HepG2 (cell line): ENCODE measurements at regions not wholly inside any gene's neighbourhood (a gene's known extent, or its start where the extent isn't known, plus 50 kb on each side); places are given as distances from the start of the nearest gene placed in this dataset.

Experiments used
- ATAC-seq: fragments of 200-7000 bp; cut with Tn5 transposase; 3 replicates; pipeline ENCODE4 v1.9.1; 2020; ENCODE audit warnings: mild to moderate bottlenecking, moderate library complexity
- BruUV-seq: library from RNA; stranded (reverse); fragments of 400-500 nt; replicated peaks from 2 replicates; lab custom pipeline; 2021; lab: Mats Ljungman, UMichigan
- CTCF ChIA-PET: fragments of 300-600 bp; formaldehyde crosslinking; extraction: SDS; loops from one replicate; lab custom pipeline; 2021; ENCODE audit warnings: low total read pairs, inconsistent platforms, low intra/inter-chr PET ratio; lab: Yijun Ruan, JAX
- POLR2A ChIA-PET: fragments of 350-600 bp; sonication (Branson Sonifier 250); formaldehyde crosslinking; loops from one replicate; lab custom pipeline; 2020; ENCODE audit warnings: antibody characterized with exemption, inconsistent platforms; lab: Yijun Ruan, JAX
- DNase-seq: peaks from one replicate; pipeline ENCODE4 v3.0.0-alpha.2; 2015; ENCODE audit warnings: low spot score
- FAIRE-seq: peaks from 3 replicates; lab custom pipeline; 2011; peaks lifted over from hg19 to GRCh38; lab: Jason Lieb, UNC
- H2AFZ ChIP-seq: one replicate; pipeline ENCODE4 v1.6.1; 2011; ENCODE audit warnings: low read length, inconsistent platforms
- H3K27ac ChIP-seq: fragments of 300-600 bp; 3 replicates; pipeline ENCODE4 v1.8.0; 2011; ENCODE audit warnings: mixed run types, mild to moderate bottlenecking, mixed read lengths, low read length, inconsistent platforms; ENCODE audit not compliant: insufficient read depth; ENCODE audit errors: extremely low read length
- H3K27me3 ChIP-seq, 2 experiments: fragments of 200-600 bp in 1 of 2; 2 replicates in 1 of 2; 3 replicates in 1 of 2; pipeline versions ENCODE4 v1.6.0 to v1.8.0; 2011; ENCODE audit warnings: low read length in 2 of 2, mild to moderate bottlenecking in 2 of 2, moderate library complexity in 2 of 2, inconsistent platforms in 1 of 2; ENCODE audit not compliant: insufficient read depth in 2 of 2, control insufficient read depth in 1 of 2
- H3K36me3 ChIP-seq, 2 experiments: fragments of 200-600 bp in 1 of 2; replicated peaks in 1 of 2; 2 replicates in 1 of 2; 3 replicates in 1 of 2; pipeline versions ENCODE4 v1.5.1 to v1.8.0; 2011; ENCODE audit warnings: low read length in 2 of 2, inconsistent platforms in 1 of 2; ENCODE audit not compliant: insufficient read depth in 2 of 2, control insufficient read depth in 1 of 2
- H3K4me1 ChIP-seq: 2 replicates; pipeline ENCODE4 v1.5.1; 2012; ENCODE audit warnings: low read length, inconsistent platforms; ENCODE audit not compliant: insufficient read depth
- H3K4me2 ChIP-seq: 2 replicates; pipeline ENCODE4 v1.6.0; 2011; ENCODE audit warnings: low read depth, low read length, inconsistent platforms
- H3K4me3 ChIP-seq, 3 experiments: fragments of 200-600 bp in 1 of 3; sonication (generic), shearing (Covaris generic) in 1 of 3; replicated peaks in 1 of 3; 2 replicates each; pipeline ENCODE4 v1.5.1; 2011 to 2016; ENCODE audit warnings: low read length in 3 of 3, inconsistent platforms in 2 of 3, low read depth in 2 of 3, mild to moderate bottlenecking in 2 of 3, control low read depth in 1 of 3, mixed read lengths in 1 of 3; ENCODE audit not compliant: insufficient read depth in 1 of 3
- H3K79me2 ChIP-seq: one replicate; pipeline ENCODE4 v1.6.1; 2011; ENCODE audit warnings: low read length, inconsistent platforms; ENCODE audit not compliant: insufficient read depth
- H3K9ac ChIP-seq: 2 replicates; pipeline ENCODE4 v1.6.0; 2011; ENCODE audit warnings: mild to moderate bottlenecking, low read depth, low read length, inconsistent platforms; ENCODE audit not compliant: insufficient read depth
- H3K9me3 ChIP-seq: 2 replicates; pipeline ENCODE4 v1.5.1; 2012; ENCODE audit warnings: mild to moderate bottlenecking, low read length
- H4K20me1 ChIP-seq: 2 replicates; pipeline ENCODE4 v1.6.0; 2011; ENCODE audit warnings: inconsistent platforms, mild to moderate bottlenecking, low read length, moderate library complexity; ENCODE audit not compliant: insufficient read depth
- FOXP1 ChIP-seq, 2 experiments: fragments of 450-650 bp in 1 of 2; IDR thresholded peaks; 2 replicates each; pipeline ENCODE4 v1.6.1; 2017 to 2018; ENCODE audit warnings: antibody characterized with exemption in 1 of 2
- GPN1 ChIP-seq: sonication (generic); formaldehyde crosslinking; IDR thresholded peaks from 2 replicates; pipeline ENCODE4 v1.5.1; 2020; ENCODE audit warnings: missing genetic modification reagents, borderline replicate concordance
- SAP130 ChIP-seq: IDR thresholded peaks from 2 replicates; pipeline ENCODE4 v1.6.1; 2016; ENCODE audit warnings: low read depth
- SMYD3 ChIP-seq: sonication (generic); formaldehyde crosslinking; IDR thresholded peaks from 2 replicates; pipeline ENCODE4 v1.8.1; 2023; ENCODE audit warnings: mild to moderate bottlenecking, missing genetic modification reagents
- SNAI1 ChIP-seq: sonication (generic); formaldehyde crosslinking; IDR thresholded peaks from 2 replicates; pipeline ENCODE4 v1.5.0; 2020; ENCODE audit warnings: mild to moderate bottlenecking, missing genetic modification reagents, borderline replicate concordance
- STAG1 ChIP-seq: sonication (generic); formaldehyde crosslinking; IDR thresholded peaks from 2 replicates; pipeline ENCODE4 v1.4.0; 2020; ENCODE audit warnings: missing genetic modification reagents
- ZNF577 ChIP-seq: sonication (generic); formaldehyde crosslinking; IDR thresholded peaks from 2 replicates; pipeline ENCODE4 v1.4.0; 2020; ENCODE audit warnings: mild to moderate bottlenecking, low read depth, missing genetic modification reagents, borderline replicate concordance
- ZNF761 ChIP-seq: sonication (generic); formaldehyde crosslinking; conservative IDR thresholded peaks from 2 replicates; pipeline ENCODE4 v1.4.0; 2020; ENCODE audit warnings: mild to moderate bottlenecking, missing genetic modification reagents
- WGBS: methylation state at CpG from one replicate; pipeline ENCODE4 v1.1.6; 2017; ENCODE audit warnings: low lambda C conversion rate; 5-methylcytosine and 5-hydroxymethylcytosine counted together
- in situ Hi-C: cut with HindIII; loops from 2 replicates; pipeline ENCODE4 v1.10.0; 2017; ENCODE audit warnings: low pct_unique_long_range_greater_than_20kb; ENCODE audit not compliant: extremely low pct_ligation_motif_present
- intact Hi-C: fragments of 100-400 bp; cut with micrococcal nuclease; formaldehyde crosslinking; loops from one replicate; pipeline ENCODE4 v1.10.0; 2022; ENCODE audit not compliant: unreplicated experiment
- TF ChIP-seq, protein P1 (sequence below): sonication (generic); formaldehyde crosslinking; IDR thresholded peaks from 2 replicates; pipeline ENCODE4 v1.4.0; 2020; ENCODE audit warnings: missing genetic modification reagents, borderline replicate concordance
- TF ChIP-seq, protein P2 (sequence below): sonication (generic); formaldehyde crosslinking; IDR thresholded peaks from 2 replicates; pipeline ENCODE4 v1.4.0; 2020; ENCODE audit warnings: mild to moderate bottlenecking, missing genetic modification reagents
- TF ChIP-seq, protein P3 (sequence below): sonication (generic); formaldehyde crosslinking; IDR thresholded peaks from 2 replicates; pipeline ENCODE4 v1.5.0; 2020; ENCODE audit warnings: mild to moderate bottlenecking, missing genetic modification reagents
- TF ChIP-seq, protein P4 (sequence below): sonication (generic); formaldehyde crosslinking; IDR thresholded peaks from 2 replicates; pipeline ENCODE4 v1.5.0; 2020; ENCODE audit warnings: mild to moderate bottlenecking, missing genetic modification reagents, moderate library complexity

DNA sequence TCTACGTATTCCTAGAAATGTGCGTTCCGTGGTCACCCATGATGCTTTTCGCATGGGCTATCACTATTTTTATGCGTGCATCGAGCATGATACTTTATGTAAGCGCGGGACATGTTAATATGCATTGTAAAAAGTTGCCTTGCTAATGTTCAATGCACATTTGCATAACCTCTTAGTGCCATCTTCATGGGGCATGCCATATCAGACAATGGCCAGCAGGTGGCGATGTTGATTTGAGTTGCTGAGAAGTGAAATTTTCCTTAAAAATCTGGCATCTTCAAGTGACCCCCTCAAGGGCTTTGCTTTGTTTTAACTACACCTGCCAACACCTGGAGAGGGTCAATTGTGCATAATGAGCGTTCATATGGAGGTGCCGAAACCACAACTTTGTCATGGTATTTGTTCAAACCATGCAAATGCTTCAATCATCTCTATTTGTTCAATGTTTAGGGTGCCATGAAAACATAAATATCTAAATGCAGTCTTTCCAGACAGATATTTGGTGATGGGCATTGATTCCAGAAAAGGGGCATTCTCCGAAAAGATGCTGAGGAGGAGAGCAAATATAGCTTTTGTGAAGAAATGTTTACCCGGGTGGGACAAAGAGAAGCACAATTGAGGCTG, 833.9 kb upstream of the PRKX start:
- Histone ChIP-seq H4K20me1 (no peaks in the 10 kb centered on the region), H3K4me3 (no peak overlapping the region), H3K27ac (no peak overlapping the region), H3K9me3 (no peaks in the 10 kb centered on the region), H3K79me2 (no peaks in the 10 kb centered on the region), H3K4me2 (no peak overlapping the region), H3K4me1 (no peaks in the 10 kb centered on the region), H3K9ac (no peak overlapping the region), H3K36me3 (no peaks in the 10 kb centered on the region), H3K27me3 (no peaks in the 10 kb centered on the region), H2AFZ (no peak overlapping the region)
- FAIRE-seq = peak; percentile 73
- POLR2A ChIA-PET = no interaction called here
- DNase-seq = peak; percentile 8
- CTCF ChIA-PET = interaction anchor here (1.4 kb wide), 1 partner anchor 566 kb away, joined by 4 read pairs; no protein-coding TSS in a partner anchor
- WGBS = 13% methylated on average over 12 of the region's 13 CpGs
- BruUV-seq = no TSS peak
- no peak for ATAC-seq
- in situ Hi-C loops (loop anchor here (25.0 kb wide), 2 partner anchors 585 to 1340 kb away; no protein-coding TSS in a partner anchor), intact Hi-C loops (no loop called here)
- TF ChIP-seq GPN1 (CRISPR knock-in tag) = no peak
- TF ChIP-seq FOXP1 (IDR thresholded peaks at IDR 0.05) = no peak
- TF ChIP-seq FOXP1 (CRISPR knock-in tag; IDR thresholded peaks at IDR 0.05) = no peak
- no peak for TF ChIP-seq ZNF761 (CRISPR knock-in tag)
- TF ChIP-seq SMYD3 (CRISPR knock-in tag) = no peak
- no peak for TF ChIP-seq ZNF577 (CRISPR knock-in tag)
- TF ChIP-seq SNAI1 (CRISPR knock-in tag) = no peak
- TF ChIP-seq, protein P1, sequence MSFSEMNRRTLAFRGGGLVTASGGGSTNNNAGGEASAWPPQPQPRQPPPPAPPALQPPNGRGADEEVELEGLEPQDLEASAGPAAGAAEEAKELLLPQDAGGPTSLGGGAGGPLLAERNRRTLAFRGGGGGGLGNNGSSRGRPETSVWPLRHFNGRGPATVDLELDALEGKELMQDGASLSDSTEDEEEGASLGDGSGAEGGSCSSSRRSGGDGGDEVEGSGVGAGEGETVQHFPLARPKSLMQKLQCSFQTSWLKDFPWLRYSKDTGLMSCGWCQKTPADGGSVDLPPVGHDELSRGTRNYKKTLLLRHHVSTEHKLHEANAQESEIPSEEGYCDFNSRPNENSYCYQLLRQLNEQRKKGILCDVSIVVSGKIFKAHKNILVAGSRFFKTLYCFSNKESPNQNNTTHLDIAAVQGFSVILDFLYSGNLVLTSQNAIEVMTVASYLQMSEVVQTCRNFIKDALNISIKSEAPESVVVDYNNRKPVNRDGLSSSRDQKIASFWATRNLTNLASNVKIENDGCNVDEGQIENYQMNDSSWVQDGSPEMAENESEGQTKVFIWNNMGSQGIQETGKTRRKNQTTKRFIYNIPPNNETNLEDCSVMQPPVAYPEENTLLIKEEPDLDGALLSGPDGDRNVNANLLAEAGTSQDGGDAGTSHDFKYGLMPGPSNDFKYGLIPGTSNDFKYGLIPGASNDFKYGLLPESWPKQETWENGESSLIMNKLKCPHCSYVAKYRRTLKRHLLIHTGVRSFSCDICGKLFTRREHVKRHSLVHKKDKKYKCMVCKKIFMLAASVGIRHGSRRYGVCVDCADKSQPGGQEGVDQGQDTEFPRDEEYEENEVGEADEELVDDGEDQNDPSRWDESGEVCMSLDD (CRISPR knock-in tag) = no peak
- TF ChIP-seq, protein P2, sequence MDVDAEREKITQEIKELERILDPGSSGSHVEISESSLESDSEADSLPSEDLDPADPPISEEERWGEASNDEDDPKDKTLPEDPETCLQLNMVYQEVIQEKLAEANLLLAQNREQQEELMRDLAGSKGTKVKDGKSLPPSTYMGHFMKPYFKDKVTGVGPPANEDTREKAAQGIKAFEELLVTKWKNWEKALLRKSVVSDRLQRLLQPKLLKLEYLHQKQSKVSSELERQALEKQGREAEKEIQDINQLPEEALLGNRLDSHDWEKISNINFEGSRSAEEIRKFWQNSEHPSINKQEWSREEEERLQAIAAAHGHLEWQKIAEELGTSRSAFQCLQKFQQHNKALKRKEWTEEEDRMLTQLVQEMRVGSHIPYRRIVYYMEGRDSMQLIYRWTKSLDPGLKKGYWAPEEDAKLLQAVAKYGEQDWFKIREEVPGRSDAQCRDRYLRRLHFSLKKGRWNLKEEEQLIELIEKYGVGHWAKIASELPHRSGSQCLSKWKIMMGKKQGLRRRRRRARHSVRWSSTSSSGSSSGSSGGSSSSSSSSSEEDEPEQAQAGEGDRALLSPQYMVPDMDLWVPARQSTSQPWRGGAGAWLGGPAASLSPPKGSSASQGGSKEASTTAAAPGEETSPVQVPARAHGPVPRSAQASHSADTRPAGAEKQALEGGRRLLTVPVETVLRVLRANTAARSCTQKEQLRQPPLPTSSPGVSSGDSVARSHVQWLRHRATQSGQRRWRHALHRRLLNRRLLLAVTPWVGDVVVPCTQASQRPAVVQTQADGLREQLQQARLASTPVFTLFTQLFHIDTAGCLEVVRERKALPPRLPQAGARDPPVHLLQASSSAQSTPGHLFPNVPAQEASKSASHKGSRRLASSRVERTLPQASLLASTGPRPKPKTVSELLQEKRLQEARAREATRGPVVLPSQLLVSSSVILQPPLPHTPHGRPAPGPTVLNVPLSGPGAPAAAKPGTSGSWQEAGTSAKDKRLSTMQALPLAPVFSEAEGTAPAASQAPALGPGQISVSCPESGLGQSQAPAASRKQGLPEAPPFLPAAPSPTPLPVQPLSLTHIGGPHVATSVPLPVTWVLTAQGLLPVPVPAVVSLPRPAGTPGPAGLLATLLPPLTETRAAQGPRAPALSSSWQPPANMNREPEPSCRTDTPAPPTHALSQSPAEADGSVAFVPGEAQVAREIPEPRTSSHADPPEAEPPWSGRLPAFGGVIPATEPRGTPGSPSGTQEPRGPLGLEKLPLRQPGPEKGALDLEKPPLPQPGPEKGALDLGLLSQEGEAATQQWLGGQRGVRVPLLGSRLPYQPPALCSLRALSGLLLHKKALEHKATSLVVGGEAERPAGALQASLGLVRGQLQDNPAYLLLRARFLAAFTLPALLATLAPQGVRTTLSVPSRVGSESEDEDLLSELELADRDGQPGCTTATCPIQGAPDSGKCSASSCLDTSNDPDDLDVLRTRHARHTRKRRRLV (CRISPR knock-in tag) = no peak
- TF ChIP-seq SAP130 (CRISPR knock-in tag) = no peak
- peak; percentile 78 for TF ChIP-seq STAG1
- TF ChIP-seq, protein P3, sequence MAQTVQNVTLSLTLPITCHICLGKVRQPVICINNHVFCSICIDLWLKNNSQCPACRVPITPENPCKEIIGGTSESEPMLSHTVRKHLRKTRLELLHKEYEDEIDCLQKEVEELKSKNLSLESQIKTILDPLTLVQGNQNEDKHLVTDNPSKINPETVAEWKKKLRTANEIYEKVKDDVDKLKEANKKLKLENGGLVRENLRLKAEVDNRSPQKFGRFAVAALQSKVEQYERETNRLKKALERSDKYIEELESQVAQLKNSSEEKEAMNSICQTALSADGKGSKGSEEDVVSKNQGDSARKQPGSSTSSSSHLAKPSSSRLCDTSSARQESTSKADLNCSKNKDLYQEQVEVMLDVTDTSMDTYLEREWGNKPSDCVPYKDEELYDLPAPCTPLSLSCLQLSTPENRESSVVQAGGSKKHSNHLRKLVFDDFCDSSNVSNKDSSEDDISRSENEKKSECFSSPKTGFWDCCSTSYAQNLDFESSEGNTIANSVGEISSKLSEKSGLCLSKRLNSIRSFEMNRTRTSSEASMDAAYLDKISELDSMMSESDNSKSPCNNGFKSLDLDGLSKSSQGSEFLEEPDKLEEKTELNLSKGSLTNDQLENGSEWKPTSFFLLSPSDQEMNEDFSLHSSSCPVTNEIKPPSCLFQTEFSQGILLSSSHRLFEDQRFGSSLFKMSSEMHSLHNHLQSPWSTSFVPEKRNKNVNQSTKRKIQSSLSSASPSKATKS (CRISPR knock-in tag) = no peak
- TF ChIP-seq, protein P4, sequence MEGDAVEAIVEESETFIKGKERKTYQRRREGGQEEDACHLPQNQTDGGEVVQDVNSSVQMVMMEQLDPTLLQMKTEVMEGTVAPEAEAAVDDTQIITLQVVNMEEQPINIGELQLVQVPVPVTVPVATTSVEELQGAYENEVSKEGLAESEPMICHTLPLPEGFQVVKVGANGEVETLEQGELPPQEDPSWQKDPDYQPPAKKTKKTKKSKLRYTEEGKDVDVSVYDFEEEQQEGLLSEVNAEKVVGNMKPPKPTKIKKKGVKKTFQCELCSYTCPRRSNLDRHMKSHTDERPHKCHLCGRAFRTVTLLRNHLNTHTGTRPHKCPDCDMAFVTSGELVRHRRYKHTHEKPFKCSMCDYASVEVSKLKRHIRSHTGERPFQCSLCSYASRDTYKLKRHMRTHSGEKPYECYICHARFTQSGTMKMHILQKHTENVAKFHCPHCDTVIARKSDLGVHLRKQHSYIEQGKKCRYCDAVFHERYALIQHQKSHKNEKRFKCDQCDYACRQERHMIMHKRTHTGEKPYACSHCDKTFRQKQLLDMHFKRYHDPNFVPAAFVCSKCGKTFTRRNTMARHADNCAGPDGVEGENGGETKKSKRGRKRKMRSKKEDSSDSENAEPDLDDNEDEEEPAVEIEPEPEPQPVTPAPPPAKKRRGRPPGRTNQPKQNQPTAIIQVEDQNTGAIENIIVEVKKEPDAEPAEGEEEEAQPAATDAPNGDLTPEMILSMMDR (CRISPR knock-in tag) = peak; percentile 64
